GM23338 (cell line): ENCODE measurements at regions not wholly inside any gene's neighbourhood (a gene's known extent, or its start where the extent isn't known, plus 50 kb on each side); places are given as distances from the start of the nearest gene placed in this dataset.

ENCODE experiments used
- ATAC-seq: fragments of 200-7000 bp; cut with Tn5 transposase; 3 replicates; pipeline ENCODE4 v1.9.1; 2020
- DNase-seq: peaks from one replicate; pipeline ENCODE4 v3.0.0-alpha.2; 2015; ENCODE audit warnings: low spot score
- H2AFZ ChIP-seq: fragments of 200-600 bp; sonication (generic); 2 replicates; pipeline ENCODE4 v1.8.0; 2016; ENCODE audit warnings: antibody characterized with exemption, mild to moderate bottlenecking, moderate library complexity
- H3F3A ChIP-seq: fragments of 200-600 bp; sonication (generic); replicated peaks from 2 replicates; pipeline ENCODE4 v1.8.0; 2017; ENCODE audit warnings: antibody characterized with exemption, mixed run types, low read depth
- H3K27ac ChIP-seq: fragments of 200-600 bp; sonication (generic); 2 replicates; pipeline ENCODE4 v1.6.1; 2016; ENCODE audit warnings: low read depth
- H3K27me3 ChIP-seq: fragments of 200-600 bp; sonication (generic); 2 replicates; pipeline ENCODE4 v1.8.0; 2016; ENCODE audit warnings: mild to moderate bottlenecking, mixed run types, moderate library complexity; ENCODE audit not compliant: insufficient read depth
- H3K36me3 ChIP-seq: fragments of 200-600 bp; sonication (generic); 2 replicates; pipeline ENCODE4 v1.8.0; 2016; ENCODE audit warnings: mild to moderate bottlenecking; ENCODE audit not compliant: insufficient read depth
- H3K4me1 ChIP-seq: fragments of 200-600 bp; sonication (generic); 2 replicates; pipeline ENCODE4 v1.8.0; 2016; ENCODE audit warnings: mild to moderate bottlenecking, moderate library complexity; ENCODE audit not compliant: insufficient read depth
- H3K4me2 ChIP-seq: fragments of 200-600 bp; sonication (generic); 2 replicates; pipeline ENCODE4 v1.7.1; 2017; ENCODE audit warnings: mixed run types
- H3K4me3 ChIP-seq: fragments of 200-600 bp; sonication (generic); 2 replicates; pipeline ENCODE4 v1.6.1; 2016; ENCODE audit warnings: mixed run types
- H3K79me2 ChIP-seq: fragments of 200-600 bp; sonication (generic); replicated peaks from 2 replicates; pipeline ENCODE4 v1.8.0; 2017; ENCODE audit warnings: mild to moderate bottlenecking; ENCODE audit not compliant: insufficient read depth
- H3K9me2 ChIP-seq: fragments of 200-600 bp; sonication (generic); 2 replicates; pipeline ENCODE4 v1.8.0; 2017; ENCODE audit not compliant: insufficient read depth
- H4K20me1 ChIP-seq: fragments of 200-600 bp; sonication (generic); replicated peaks from 2 replicates; pipeline ENCODE4 v1.8.0; 2017; ENCODE audit warnings: mild to moderate bottlenecking; ENCODE audit not compliant: insufficient read depth
- H3K27ac Mint-ChIP-seq: 2 replicates; pipeline ENCODE4 v1.8.0; 2020; ENCODE audit warnings: inconsistent platforms, mild to moderate bottlenecking, moderate library complexity, mixed read lengths
- H3K27me3 Mint-ChIP-seq: 3 replicates; pipeline ENCODE4 v1.8.0; 2022; ENCODE audit warnings: low read depth, mild to moderate bottlenecking, moderate library complexity, mixed read lengths, inconsistent platforms; ENCODE audit not compliant: insufficient read depth, poor library complexity
- H3K36me3 Mint-ChIP-seq: 3 replicates; pipeline ENCODE4 v1.8.0; 2021; ENCODE audit warnings: low read depth, mild to moderate bottlenecking, inconsistent platforms, moderate library complexity, mixed read lengths
- H3K4me1 Mint-ChIP-seq: 3 replicates; pipeline ENCODE4 v1.8.0; 2020; ENCODE audit warnings: mild to moderate bottlenecking, inconsistent platforms, mixed read lengths
- H3K4me3 Mint-ChIP-seq: 3 replicates; pipeline ENCODE4 v1.8.0; 2021; ENCODE audit warnings: moderate library complexity, mild to moderate bottlenecking, inconsistent platforms, mixed read lengths
- H3K9me3 Mint-ChIP-seq: 3 replicates; pipeline ENCODE4 v1.8.0; 2020; ENCODE audit warnings: moderate library complexity, mild to moderate bottlenecking, inconsistent platforms, mixed read lengths
- CREB1 ChIP-seq: fragments of 250-450 bp; sonication (Bioruptor Pico); IDR thresholded peaks from 2 replicates; pipeline ENCODE4 v1.5.0; 2020; ENCODE audit warnings: low read depth, mild to moderate bottlenecking, moderate library complexity
- EZH2 ChIP-seq: fragments of 200-600 bp; sonication (generic); IDR thresholded peaks from one replicate; pipeline ENCODE4 v1.8.0; 2017; ENCODE audit warnings: antibody characterized with exemption, mild to moderate bottlenecking, low read depth; ENCODE audit not compliant: unreplicated experiment
- JUNB ChIP-seq: IDR thresholded peaks from one replicate; pipeline ENCODE4 v1.6.1; 2016; ENCODE audit warnings: antibody characterized with exemption; ENCODE audit not compliant: unreplicated experiment
- NANOG ChIP-seq: IDR thresholded peaks from 2 replicates; pipeline ENCODE4 v1.6.1; 2016; ENCODE audit warnings: antibody characterized with exemption, borderline replicate concordance
- STAT1 ChIP-seq: IDR thresholded peaks from one replicate; pipeline ENCODE4 v1.6.1; 2016; ENCODE audit warnings: antibody characterized with exemption; ENCODE audit not compliant: unreplicated experiment
- ZNF114 ChIP-seq: fragments of 250-450 bp; sonication (Bioruptor Pico); IDR thresholded peaks from 2 replicates; pipeline ENCODE4 v1.5.0; 2020; ENCODE audit warnings: mild to moderate bottlenecking, moderate library complexity
- TF ChIP-seq, protein P1 (sequence below): fragments of 250-450 bp; sonication (Bioruptor Pico); IDR thresholded peaks from 2 replicates; pipeline ENCODE4 v1.5.0; 2020; ENCODE audit warnings: mild to moderate bottlenecking, moderate library complexity
- TF ChIP-seq, protein P2 (sequence below): IDR thresholded peaks from 2 replicates; pipeline ENCODE4 v1.6.1; 2016; ENCODE audit warnings: antibody characterized with exemption
- TF ChIP-seq, protein P3 (sequence below): IDR thresholded peaks from one replicate; pipeline ENCODE4 v1.6.1; 2018; ENCODE audit warnings: antibody characterized with exemption; ENCODE audit not compliant: unreplicated experiment
- TF ChIP-seq, protein P4 (sequence below), 2 experiments: fragments of 200-600 bp in 1 of 2; sonication (generic) in 1 of 2; conservative IDR thresholded peaks; 2 replicates each; pipeline versions ENCODE4 v1.5.1 to v1.6.1; 2016 to 2017; ENCODE audit warnings: antibody characterized with exemption in 2 of 2, low read depth in 2 of 2, mild to moderate bottlenecking in 2 of 2, moderate library complexity in 1 of 2

DNA sequence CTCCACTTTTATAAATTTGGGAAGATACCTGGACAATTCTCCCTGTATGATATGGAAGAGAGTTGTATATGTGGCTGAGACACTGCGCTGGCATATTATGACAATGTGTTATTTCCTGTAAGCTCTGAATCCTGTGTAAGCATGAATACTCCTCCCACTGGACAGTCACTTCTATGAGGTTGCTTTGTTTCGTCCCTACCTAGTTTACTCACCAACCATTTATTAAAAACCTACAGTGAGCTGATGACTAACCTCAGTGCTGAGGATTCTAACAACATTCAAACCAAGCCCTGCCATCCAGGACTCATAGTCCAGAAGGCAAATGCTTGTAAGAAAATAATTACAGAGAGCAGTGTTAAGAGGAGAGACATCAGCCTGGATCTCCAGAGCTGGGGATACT is 1632.9 kb upstream of the TENM3 start:
- peaks cover 6% of the 10 kb centered on the region; the same call in 1 of the 2 replicates for H3K4me1 ChIP-seq
- DNase-seq, result no peak
- no peak overlapping the region for H3K4me2 ChIP-seq
- H3K4me3 ChIP-seq, result no peak overlapping the region
- H4K20me1 ChIP-seq, result no peaks in the 10 kb centered on the region
- H3K4me1 Mint-ChIP-seq, result peaks cover 4% of the 10 kb centered on the region; the same call in 2 of the 3 replicates
- H3K4me3 Mint-ChIP-seq, result no peak overlapping the region
- no peaks in the 10 kb centered on the region for H3K27me3 Mint-ChIP-seq
- no peaks in the 10 kb centered on the region for H3K36me3 ChIP-seq
- H3K27me3 ChIP-seq, result no peaks in the 10 kb centered on the region
- no peaks in the 10 kb centered on the region for H3K36me3 Mint-ChIP-seq
- no peak for ATAC-seq
- H3F3A ChIP-seq, result no peaks in the 10 kb centered on the region
- 0 out of 2 replicates have a peak overlapping the region, but pooled peaks have one; percentile 33 for H2AFZ ChIP-seq
- no peak overlapping the region for H3K27ac Mint-ChIP-seq
- H3K79me2 ChIP-seq, result no peaks in the 10 kb centered on the region
- no peak for TF ChIP-seq EZH2
- TF ChIP-seq, protein P1, sequence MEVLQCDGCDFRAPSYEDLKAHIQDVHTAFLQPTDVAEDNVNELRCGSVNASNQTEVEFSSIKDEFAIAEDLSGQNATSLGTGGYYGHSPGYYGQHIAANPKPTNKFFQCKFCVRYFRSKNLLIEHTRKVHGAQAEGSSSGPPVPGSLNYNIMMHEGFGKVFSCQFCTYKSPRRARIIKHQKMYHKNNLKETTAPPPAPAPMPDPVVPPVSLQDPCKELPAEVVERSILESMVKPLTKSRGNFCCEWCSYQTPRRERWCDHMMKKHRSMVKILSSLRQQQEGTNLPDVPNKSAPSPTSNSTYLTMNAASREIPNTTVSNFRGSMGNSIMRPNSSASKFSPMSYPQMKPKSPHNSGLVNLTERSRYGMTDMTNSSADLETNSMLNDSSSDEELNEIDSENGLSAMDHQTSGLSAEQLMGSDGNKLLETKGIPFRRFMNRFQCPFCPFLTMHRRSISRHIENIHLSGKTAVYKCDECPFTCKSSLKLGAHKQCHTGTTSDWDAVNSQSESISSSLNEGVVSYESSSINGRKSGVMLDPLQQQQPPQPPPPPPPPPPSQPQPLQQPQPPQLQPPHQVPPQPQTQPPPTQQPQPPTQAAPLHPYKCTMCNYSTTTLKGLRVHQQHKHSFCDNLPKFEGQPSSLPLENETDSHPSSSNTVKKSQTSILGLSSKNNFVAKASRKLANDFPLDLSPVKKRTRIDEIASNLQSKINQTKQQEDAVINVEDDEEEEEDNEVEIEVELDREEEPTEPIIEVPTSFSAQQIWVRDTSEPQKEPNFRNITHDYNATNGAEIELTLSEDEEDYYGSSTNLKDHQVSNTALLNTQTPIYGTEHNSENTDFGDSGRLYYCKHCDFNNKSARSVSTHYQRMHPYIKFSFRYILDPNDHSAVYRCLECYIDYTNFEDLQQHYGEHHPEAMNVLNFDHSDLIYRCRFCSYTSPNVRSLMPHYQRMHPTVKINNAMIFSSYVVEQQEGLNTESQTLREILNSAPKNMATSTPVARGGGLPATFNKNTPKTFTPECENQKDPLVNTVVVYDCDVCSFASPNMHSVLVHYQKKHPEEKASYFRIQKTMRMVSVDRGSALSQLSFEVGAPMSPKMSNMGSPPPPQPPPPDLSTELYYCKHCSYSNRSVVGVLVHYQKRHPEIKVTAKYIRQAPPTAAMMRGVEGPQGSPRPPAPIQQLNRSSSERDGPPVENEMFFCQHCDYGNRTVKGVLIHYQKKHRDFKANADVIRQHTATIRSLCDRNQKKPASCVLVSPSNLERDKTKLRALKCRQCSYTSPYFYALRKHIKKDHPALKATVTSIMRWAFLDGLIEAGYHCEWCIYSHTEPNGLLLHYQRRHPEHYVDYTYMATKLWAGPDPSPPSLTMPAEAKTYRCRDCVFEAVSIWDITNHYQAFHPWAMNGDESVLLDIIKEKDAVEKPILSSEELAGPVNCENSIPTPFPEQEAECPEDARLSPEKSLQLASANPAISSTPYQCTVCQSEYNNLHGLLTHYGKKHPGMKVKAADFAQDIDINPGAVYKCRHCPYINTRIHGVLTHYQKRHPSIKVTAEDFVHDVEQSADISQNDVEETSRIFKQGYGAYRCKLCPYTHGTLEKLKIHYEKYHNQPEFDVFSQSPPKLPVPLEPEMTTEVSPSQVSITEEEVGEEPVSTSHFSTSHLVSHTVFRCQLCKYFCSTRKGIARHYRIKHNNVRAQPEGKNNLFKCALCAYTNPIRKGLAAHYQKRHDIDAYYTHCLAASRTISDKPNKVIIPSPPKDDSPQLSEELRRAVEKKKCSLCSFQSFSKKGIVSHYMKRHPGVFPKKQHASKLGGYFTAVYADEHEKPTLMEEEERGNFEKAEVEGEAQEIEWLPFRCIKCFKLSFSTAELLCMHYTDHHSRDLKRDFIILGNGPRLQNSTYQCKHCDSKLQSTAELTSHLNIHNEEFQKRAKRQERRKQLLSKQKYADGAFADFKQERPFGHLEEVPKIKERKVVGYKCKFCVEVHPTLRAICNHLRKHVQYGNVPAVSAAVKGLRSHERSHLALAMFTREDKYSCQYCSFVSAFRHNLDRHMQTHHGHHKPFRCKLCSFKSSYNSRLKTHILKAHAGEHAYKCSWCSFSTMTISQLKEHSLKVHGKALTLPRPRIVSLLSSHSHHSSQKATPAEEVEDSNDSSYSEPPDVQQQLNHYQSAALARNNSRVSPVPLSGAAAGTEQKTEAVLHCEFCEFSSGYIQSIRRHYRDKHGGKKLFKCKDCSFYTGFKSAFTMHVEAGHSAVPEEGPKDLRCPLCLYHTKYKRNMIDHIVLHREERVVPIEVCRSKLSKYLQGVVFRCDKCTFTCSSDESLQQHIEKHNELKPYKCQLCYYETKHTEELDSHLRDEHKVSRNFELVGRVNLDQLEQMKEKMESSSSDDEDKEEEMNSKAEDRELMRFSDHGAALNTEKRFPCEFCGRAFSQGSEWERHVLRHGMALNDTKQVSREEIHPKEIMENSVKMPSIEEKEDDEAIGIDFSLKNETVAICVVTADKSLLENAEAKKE (CRISPR knock-in tag), result no peak
- no peak for TF ChIP-seq NANOG
- TF ChIP-seq JUNB, result no peak
- TF ChIP-seq STAT1, result no peak
- no peak for TF ChIP-seq ZNF114 (CRISPR knock-in tag)
- TF ChIP-seq, protein P2, sequence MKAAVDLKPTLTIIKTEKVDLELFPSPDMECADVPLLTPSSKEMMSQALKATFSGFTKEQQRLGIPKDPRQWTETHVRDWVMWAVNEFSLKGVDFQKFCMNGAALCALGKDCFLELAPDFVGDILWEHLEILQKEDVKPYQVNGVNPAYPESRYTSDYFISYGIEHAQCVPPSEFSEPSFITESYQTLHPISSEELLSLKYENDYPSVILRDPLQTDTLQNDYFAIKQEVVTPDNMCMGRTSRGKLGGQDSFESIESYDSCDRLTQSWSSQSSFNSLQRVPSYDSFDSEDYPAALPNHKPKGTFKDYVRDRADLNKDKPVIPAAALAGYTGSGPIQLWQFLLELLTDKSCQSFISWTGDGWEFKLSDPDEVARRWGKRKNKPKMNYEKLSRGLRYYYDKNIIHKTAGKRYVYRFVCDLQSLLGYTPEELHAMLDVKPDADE, result no peak
- TF ChIP-seq, protein P3, sequence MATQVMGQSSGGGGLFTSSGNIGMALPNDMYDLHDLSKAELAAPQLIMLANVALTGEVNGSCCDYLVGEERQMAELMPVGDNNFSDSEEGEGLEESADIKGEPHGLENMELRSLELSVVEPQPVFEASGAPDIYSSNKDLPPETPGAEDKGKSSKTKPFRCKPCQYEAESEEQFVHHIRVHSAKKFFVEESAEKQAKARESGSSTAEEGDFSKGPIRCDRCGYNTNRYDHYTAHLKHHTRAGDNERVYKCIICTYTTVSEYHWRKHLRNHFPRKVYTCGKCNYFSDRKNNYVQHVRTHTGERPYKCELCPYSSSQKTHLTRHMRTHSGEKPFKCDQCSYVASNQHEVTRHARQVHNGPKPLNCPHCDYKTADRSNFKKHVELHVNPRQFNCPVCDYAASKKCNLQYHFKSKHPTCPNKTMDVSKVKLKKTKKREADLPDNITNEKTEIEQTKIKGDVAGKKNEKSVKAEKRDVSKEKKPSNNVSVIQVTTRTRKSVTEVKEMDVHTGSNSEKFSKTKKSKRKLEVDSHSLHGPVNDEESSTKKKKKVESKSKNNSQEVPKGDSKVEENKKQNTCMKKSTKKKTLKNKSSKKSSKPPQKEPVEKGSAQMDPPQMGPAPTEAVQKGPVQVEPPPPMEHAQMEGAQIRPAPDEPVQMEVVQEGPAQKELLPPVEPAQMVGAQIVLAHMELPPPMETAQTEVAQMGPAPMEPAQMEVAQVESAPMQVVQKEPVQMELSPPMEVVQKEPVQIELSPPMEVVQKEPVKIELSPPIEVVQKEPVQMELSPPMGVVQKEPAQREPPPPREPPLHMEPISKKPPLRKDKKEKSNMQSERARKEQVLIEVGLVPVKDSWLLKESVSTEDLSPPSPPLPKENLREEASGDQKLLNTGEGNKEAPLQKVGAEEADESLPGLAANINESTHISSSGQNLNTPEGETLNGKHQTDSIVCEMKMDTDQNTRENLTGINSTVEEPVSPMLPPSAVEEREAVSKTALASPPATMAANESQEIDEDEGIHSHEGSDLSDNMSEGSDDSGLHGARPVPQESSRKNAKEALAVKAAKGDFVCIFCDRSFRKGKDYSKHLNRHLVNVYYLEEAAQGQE, result no peak
- no peak for TF ChIP-seq CREB1
- TF ChIP-seq, protein P4, sequence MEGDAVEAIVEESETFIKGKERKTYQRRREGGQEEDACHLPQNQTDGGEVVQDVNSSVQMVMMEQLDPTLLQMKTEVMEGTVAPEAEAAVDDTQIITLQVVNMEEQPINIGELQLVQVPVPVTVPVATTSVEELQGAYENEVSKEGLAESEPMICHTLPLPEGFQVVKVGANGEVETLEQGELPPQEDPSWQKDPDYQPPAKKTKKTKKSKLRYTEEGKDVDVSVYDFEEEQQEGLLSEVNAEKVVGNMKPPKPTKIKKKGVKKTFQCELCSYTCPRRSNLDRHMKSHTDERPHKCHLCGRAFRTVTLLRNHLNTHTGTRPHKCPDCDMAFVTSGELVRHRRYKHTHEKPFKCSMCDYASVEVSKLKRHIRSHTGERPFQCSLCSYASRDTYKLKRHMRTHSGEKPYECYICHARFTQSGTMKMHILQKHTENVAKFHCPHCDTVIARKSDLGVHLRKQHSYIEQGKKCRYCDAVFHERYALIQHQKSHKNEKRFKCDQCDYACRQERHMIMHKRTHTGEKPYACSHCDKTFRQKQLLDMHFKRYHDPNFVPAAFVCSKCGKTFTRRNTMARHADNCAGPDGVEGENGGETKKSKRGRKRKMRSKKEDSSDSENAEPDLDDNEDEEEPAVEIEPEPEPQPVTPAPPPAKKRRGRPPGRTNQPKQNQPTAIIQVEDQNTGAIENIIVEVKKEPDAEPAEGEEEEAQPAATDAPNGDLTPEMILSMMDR (conservative IDR thresholded peaks at IDR 0.05; ENCODE audit: low read depth in 2 of 2), result no peak
- H3K9me3 Mint-ChIP-seq, result no peaks in the 10 kb centered on the region
- H3K9me2 ChIP-seq, result no peaks in the 10 kb centered on the region
- no peak overlapping the region for H3K27ac ChIP-seq
